Body of pancreas (tissue), 4 donors: ENCODE measurements at regions not wholly inside any gene's neighbourhood (a gene's known extent, or its start where the extent isn't known, plus 50 kb on each side); places are given as distances from the start of the nearest gene placed in this dataset.

Source experiments
- ATAC-seq: fragments of 150-250 bp; one replicate; pipeline ENCODE4 v1.9.1; 2016
- DNase-seq, 4 donors: peaks; one replicate each; pipeline ENCODE4 v3.0.0-alpha.2; 2019
- H3K27ac ChIP-seq, 4 donors: fragments of 200-600 bp; sonication (generic); 1 replicate in 3 of 4; 2 replicates in 1 of 4; pipeline versions ENCODE4 v1.5.1 to v1.6.1; 2016 to 2019; ENCODE audit warnings: mild to moderate bottlenecking in 1 of 4, mixed read lengths in 1 of 4, moderate library complexity in 1 of 4
- H3K27me3 ChIP-seq, 2 donors: fragments of 200-600 bp; sonication (generic); one replicate each; pipeline ENCODE4 v1.6.0; 2016; ENCODE audit warnings: mild to moderate bottlenecking in 1 of 2
- H3K36me3 ChIP-seq, 2 donors: fragments of 200-600 bp; sonication (generic); replicated peaks in 1 of 2; 2 replicates each; pipeline ENCODE4 v1.5.1; 2016; ENCODE audit warnings: low read depth in 2 of 2; ENCODE audit not compliant: insufficient read depth in 1 of 2
- H3K4me1 ChIP-seq: fragments of 200-600 bp; sonication (generic); one replicate; pipeline ENCODE4 v1.6.0; 2016
- H3K4me3 ChIP-seq, 2 donors: fragments of 200-600 bp; sonication (generic); 1 replicate in 1 of 2; 2 replicates in 1 of 2; pipeline ENCODE4 v1.5.1; 2016 to 2019
- H3K9me3 ChIP-seq, 3 donors: fragments of 200-600 bp; sonication (generic); 1 replicate in 2 of 3; 2 replicates in 1 of 3; pipeline ENCODE4 v1.5.1; 2016
- CTCF ChIP-seq, 7 experiments: fragments of 450-650 bp in 4 of 7; fragments of 200-600 bp in 3 of 7; sonication (generic) in 3 of 7; IDR thresholded peaks; one replicate each; pipeline ENCODE4 v1.5.1; 2016 to 2019; ENCODE audit warnings: antibody characterized with exemption in 7 of 7
- POLR2A ChIP-seq, 3 donors: fragments of 450-650 bp; IDR thresholded peaks; one replicate each; pipeline ENCODE4 v1.6.1; 2016; ENCODE audit warnings: antibody characterized with exemption in 3 of 3, mild to moderate bottlenecking in 2 of 3
- WGBS, 2 donors: methylation state at CpG; one replicate each; pipeline ENCODE4 v1.1.5; 2017; 5-methylcytosine and 5-hydroxymethylcytosine counted together
- intact Hi-C: fragments of 100-400 bp; cut with DNase I; formaldehyde crosslinking; loops from one replicate; pipeline ENCODE4 v1.15.1; 2023

- TF ChIP-seq CTCF (IDR thresholded peaks at IDR 0.05): no peak
- TF ChIP-seq POLR2A (IDR thresholded peaks at IDR 0.05): no peak
- no peaks in the 10 kb centered on the region for H3K9me3 ChIP-seq
- intact Hi-C loops: no loop called here
- H3K36me3 ChIP-seq: no peaks in the 10 kb centered on the region
- no peak overlapping the region for H3K27ac ChIP-seq
- H3K4me3 ChIP-seq: no peak overlapping the region
- DNase-seq (no peak), ATAC-seq (no peak)
- H3K27me3 ChIP-seq: no peaks in the 10 kb centered on the region
- 89 to 90% methylated on average over 10 to 16 of the region's 16 CpGs for WGBS, 2 donors
- H3K4me1 ChIP-seq: peaks cover 27% of the 10 kb centered on the region
Observed at GRCh38 chr1:94629259-94630181, 88.0 kb upstream of the F3 start.

- H3K4me3 ChIP-seq: no peak overlapping the region
- H3K9me3 ChIP-seq: no peaks in the 10 kb centered on the region
- 89 to 91% methylated on average over 2 to 6 of the region's 6 CpGs for WGBS, 2 donors
- H3K27me3 ChIP-seq: no peaks in the 10 kb centered on the region
- intact Hi-C loops: no loop called here
- no peak for ATAC-seq
- DNase-seq: no peak
- H3K27ac ChIP-seq: no peak overlapping the region
- peaks cover 17% of the 10 kb centered on the region for H3K4me1 ChIP-seq
- no peaks in the 10 kb centered on the region for H3K36me3 ChIP-seq
- TF ChIP-seq CTCF (IDR thresholded peaks at IDR 0.05) (no peak), POLR2A (IDR thresholded peaks at IDR 0.05) (no peak)
Observed at GRCh38 chr1:94628499-94628843, 86.9 kb upstream of the F3 start.

- ATAC-seq (no peak), DNase-seq (no peak)
- Histone ChIP-seq H3K9me3 (no peaks in the 10 kb centered on the region), H3K4me3 (no peak overlapping the region), H3K36me3 (no peaks in the 10 kb centered on the region), H3K27ac (no peak overlapping the region), H3K27me3 (no peaks in the 10 kb centered on the region), H3K4me1 (peaks cover 12% of the 10 kb centered on the region)
- 83 to 97% methylated on average over 9 to 10 of the region's 10 CpGs for WGBS, 2 donors
- TF ChIP-seq CTCF (IDR thresholded peaks at IDR 0.05) (no peak), POLR2A (IDR thresholded peaks at IDR 0.05) (no peak)
- intact Hi-C loops: no loop called here
Observed at GRCh38 chr1:94627771-94628498, 86.4 kb upstream of the F3 start.

GRCh38 chr1:94624203-94624602 lies 82.6 kb upstream of the F3 start:
- Histone ChIP-seq H3K27me3 (no peaks in the 10 kb centered on the region), H3K27ac (no peak overlapping the region), H3K4me3 (no peak overlapping the region), H3K36me3 (no peaks in the 10 kb centered on the region), H3K9me3 (no peaks in the 10 kb centered on the region), H3K4me1 (peaks cover 9% of the 10 kb centered on the region)
- DNase-seq: no peak
- intact Hi-C loops: no loop called here
- 95 to 96% methylated on average over 8 of the region's 8 CpGs for WGBS, 2 donors
- no peak for ATAC-seq
- TF ChIP-seq CTCF (IDR thresholded peaks at IDR 0.05): no peak
- no peak for TF ChIP-seq POLR2A (IDR thresholded peaks at IDR 0.05)
